ENCODE measurements at regions not wholly inside any gene's neighbourhood (a gene's known extent, or its start where the extent isn't known, plus 50 kb on each side); places are given as distances from the start of the nearest gene placed in this dataset.

GRCh38 chr13:34307607-34308006 is 489.7 kb downstream of the RFC3 start:
- no peak overlapping the region for H3K27ac ChIP-seq (ENCODE audit: low read depth in 1 of 2, low read length in 2 of 2)
- H3K9ac ChIP-seq (ENCODE audit: low read depth in 1 of 2, low read length in 2 of 2) = no peak overlapping the region
- H3K36me3 ChIP-seq (ENCODE audit: control insufficient read depth in 4 of 4, insufficient read depth in 3 of 4, low read depth in 1 of 4, low read length in 3 of 4) = no peaks in the 10 kb centered on the region
- DNase-seq (ENCODE audit: low spot score) = no peak
- no peaks in the 10 kb centered on the region for H3K4me1 ChIP-seq (ENCODE audit: control insufficient read depth in 4 of 4, insufficient read depth in 4 of 4, low read length in 3 of 4)
- no peak for TF ChIP-seq NR2F2 (IDR thresholded peaks at IDR 0.05)
- no peak for TF ChIP-seq FOXA1 (IDR thresholded peaks at IDR 0.05)
- no peak for TF ChIP-seq HNF4G (IDR thresholded peaks at IDR 0.05)
- TF ChIP-seq CTCF (IDR thresholded peaks at IDR 0.05; ENCODE audit: low read depth, low read length, missing input control) = no peak
- no peak for TF ChIP-seq REST (IDR thresholded peaks at IDR 0.05)
- no peak for TF ChIP-seq ZBTB33 (IDR thresholded peaks at IDR 0.05)
- TF ChIP-seq EGR1 (IDR thresholded peaks at IDR 0.05; ENCODE audit: low read depth in 2 of 2) = no peak
- no peak for TF ChIP-seq SP1 (IDR thresholded peaks at IDR 0.05)
- no peak for TF ChIP-seq FOXA2 (IDR thresholded peaks at IDR 0.05)
- TF ChIP-seq HNF4A (conservative IDR thresholded peaks at IDR 0.05) = no peak
- TF ChIP-seq ATF3 (IDR thresholded peaks at IDR 0.05) = no peak
- TF ChIP-seq MAX (IDR thresholded peaks at IDR 0.05) = no peak
- no peak for TF ChIP-seq YY1 (IDR thresholded peaks at IDR 0.05)
- TF ChIP-seq RAD21 (IDR thresholded peaks at IDR 0.05) = no peak
- no peak for TF ChIP-seq GABPA (IDR thresholded peaks at IDR 0.05 in 1 of 2, conservative IDR thresholded peaks at IDR 0.05 in 1 of 2)
- TF ChIP-seq JUND (IDR thresholded peaks at IDR 0.05) = no peak
- TF ChIP-seq TAF1 (conservative IDR thresholded peaks at IDR 0.05) = no peak
- H3K9me3 ChIP-seq (ENCODE audit: control insufficient read depth in 4 of 4, low read length in 3 of 4) = peaks cover 0 to 2% (median 0%) of the 10 kb centered on the region in 4 donors
- H3K27me3 ChIP-seq (ENCODE audit: control insufficient read depth in 4 of 4, insufficient read depth in 4 of 4, low read length in 3 of 4) = peaks cover 0 to 2% (median 0%) of the 10 kb centered on the region in 4 donors
- 60% methylated on average over 5 of the region's 5 CpGs for WGBS
- H3K4me3 ChIP-seq (ENCODE audit: low read depth in 1 of 3, low read length in 3 of 3) = no peak overlapping the region

- peaks cover 0 to 2% (median 0%) of the 10 kb centered on the region in 4 donors for H3K27me3 ChIP-seq (ENCODE audit: control insufficient read depth in 4 of 4, insufficient read depth in 4 of 4, low read length in 3 of 4)
- H3K4me3 ChIP-seq (ENCODE audit: low read depth in 1 of 3, low read length in 3 of 3) = no peak overlapping the region
- 87% methylated on average over 1 of the region's 1 CpG for WGBS
- no peak overlapping the region for H3K9ac ChIP-seq (ENCODE audit: low read depth in 1 of 2, low read length in 2 of 2)
- H3K4me1 ChIP-seq (ENCODE audit: control insufficient read depth in 4 of 4, insufficient read depth in 4 of 4, low read length in 3 of 4) = no peaks in the 10 kb centered on the region
- H3K9me3 ChIP-seq (ENCODE audit: control insufficient read depth in 4 of 4, low read length in 3 of 4) = no peaks in the 10 kb centered on the region
- no peaks in the 10 kb centered on the region for H3K36me3 ChIP-seq (ENCODE audit: control insufficient read depth in 4 of 4, insufficient read depth in 3 of 4, low read depth in 1 of 4, low read length in 3 of 4)
- DNase-seq (ENCODE audit: low spot score) = no peak
- no peak overlapping the region for H3K27ac ChIP-seq (ENCODE audit: low read depth in 1 of 2, low read length in 2 of 2)
- no peak for TF ChIP-seq FOXA1 (IDR thresholded peaks at IDR 0.05)
- TF ChIP-seq EGR1 (IDR thresholded peaks at IDR 0.05; ENCODE audit: low read depth in 2 of 2) = no peak
- no peak for TF ChIP-seq HNF4G (IDR thresholded peaks at IDR 0.05)
- no peak for TF ChIP-seq GABPA (IDR thresholded peaks at IDR 0.05 in 1 of 2, conservative IDR thresholded peaks at IDR 0.05 in 1 of 2)
- no peak for TF ChIP-seq RAD21 (IDR thresholded peaks at IDR 0.05)
- TF ChIP-seq REST (IDR thresholded peaks at IDR 0.05) = no peak
- TF ChIP-seq JUND (IDR thresholded peaks at IDR 0.05) = no peak
- TF ChIP-seq YY1 (IDR thresholded peaks at IDR 0.05) = no peak
- TF ChIP-seq RXRA (IDR thresholded peaks at IDR 0.05) = no peak
- TF ChIP-seq FOXA2 (IDR thresholded peaks at IDR 0.05) = no peak
- no peak for TF ChIP-seq ZBTB33 (IDR thresholded peaks at IDR 0.05)
- no peak for TF ChIP-seq NR2F2 (IDR thresholded peaks at IDR 0.05)
- TF ChIP-seq TAF1 (conservative IDR thresholded peaks at IDR 0.05) = no peak
- TF ChIP-seq HNF4A (conservative IDR thresholded peaks at IDR 0.05) = no peak
Measured at GRCh38 chr13:34308725-34309124, 490.8 kb downstream of the RFC3 start.

Measured in liver (tissue), 8 donors.